H9 (cell line): ENCODE measurements at regions not wholly inside any gene's neighbourhood (a gene's known extent, or its start where the extent isn't known, plus 50 kb on each side); places are given as distances from the start of the nearest gene placed in this dataset.

Experiments used
- DNase-seq: peaks from one replicate; pipeline ENCODE4 v3.0.0-alpha.2; 2017
- H2AFZ ChIP-seq: one replicate; pipeline ENCODE4 v1.6.1; 2013; ENCODE audit warnings: mild to moderate bottlenecking, low read length, control low read depth, moderate library complexity
- H2AK5ac ChIP-seq: 2 replicates; pipeline ENCODE4 v1.6.1; 2013; ENCODE audit warnings: low read length, control low read depth, mixed read lengths; ENCODE audit not compliant: insufficient read length
- H2BK120ac ChIP-seq: one replicate; pipeline ENCODE4 v1.6.1; 2013; ENCODE audit warnings: low read depth, mild to moderate bottlenecking, low read length, control low read depth, inconsistent platforms; ENCODE audit not compliant: poor library complexity, severe bottlenecking
- H2BK12ac ChIP-seq: 2 replicates; pipeline ENCODE4 v1.6.1; 2013; ENCODE audit warnings: low read length, control low read depth, mixed read lengths, low read depth; ENCODE audit not compliant: insufficient read length
- H2BK15ac ChIP-seq: 2 replicates; pipeline ENCODE4 v1.6.1; 2013; ENCODE audit warnings: low read depth, low read length, control low read depth
- H2BK20ac ChIP-seq: one replicate; pipeline ENCODE4 v1.6.1; 2013; ENCODE audit warnings: low read depth, mild to moderate bottlenecking, low read length, control low read depth, inconsistent platforms; ENCODE audit not compliant: poor library complexity, severe bottlenecking
- H2BK5ac ChIP-seq: 2 replicates; pipeline ENCODE4 v1.6.1; 2013; ENCODE audit warnings: low read length, control low read depth, mixed read lengths; ENCODE audit not compliant: insufficient read length
- H3K14ac ChIP-seq: 2 replicates; pipeline ENCODE4 v1.6.1; 2013; ENCODE audit warnings: low read length, control low read depth; ENCODE audit not compliant: insufficient read depth
- H3K18ac ChIP-seq: 2 replicates; pipeline ENCODE4 v1.6.1; 2013; ENCODE audit warnings: low read depth, mild to moderate bottlenecking, mixed read lengths, low read length, control low read depth; ENCODE audit not compliant: insufficient read length
- H3K23ac ChIP-seq: 2 replicates; pipeline ENCODE4 v1.6.1; 2013; ENCODE audit warnings: low read length, control low read depth, mixed read lengths, low read depth; ENCODE audit not compliant: insufficient read length
- H3K23me2 ChIP-seq: 2 replicates; pipeline ENCODE4 v1.6.1; 2013; ENCODE audit warnings: low read depth, mild to moderate bottlenecking, mixed read lengths, low read length, control low read depth; ENCODE audit not compliant: insufficient read length, poor library complexity, severe bottlenecking
- H3K27ac ChIP-seq: 2 replicates; pipeline ENCODE4 v1.5.1; 2013; ENCODE audit warnings: low read length, control low read depth, mixed read lengths, low read depth; ENCODE audit not compliant: insufficient read length
- H3K27me3 ChIP-seq: 2 replicates; pipeline ENCODE4 v1.6.1; 2013; ENCODE audit warnings: low read length, control low read depth, inconsistent platforms; ENCODE audit not compliant: insufficient read depth
- H3K4ac ChIP-seq: 2 replicates; pipeline ENCODE4 v1.6.1; 2013; ENCODE audit warnings: low read depth, mild to moderate bottlenecking, control low read depth, inconsistent platforms, low read length, moderate library complexity
- H3K4me1 ChIP-seq: 2 replicates; pipeline ENCODE4 v1.6.1; 2013; ENCODE audit warnings: low read length, control low read depth, inconsistent platforms; ENCODE audit not compliant: insufficient read depth
- H3K4me2 ChIP-seq: 2 replicates; pipeline ENCODE4 v1.6.1; 2013; ENCODE audit warnings: low read length, control low read depth, mixed read lengths; ENCODE audit not compliant: insufficient read length, insufficient read depth
- H3K56ac ChIP-seq: 2 replicates; pipeline ENCODE4 v1.6.1; 2013; ENCODE audit warnings: low read depth, mild to moderate bottlenecking, mixed read lengths, low read length, control low read depth; ENCODE audit not compliant: insufficient read length
- H3K79me1 ChIP-seq: 2 replicates; pipeline ENCODE4 v1.6.1; 2013; ENCODE audit warnings: low read depth, mild to moderate bottlenecking, moderate library complexity, low read length, control low read depth, inconsistent platforms; ENCODE audit not compliant: insufficient read depth, poor library complexity, severe bottlenecking
- H3K79me2 ChIP-seq: 2 replicates; pipeline ENCODE4 v1.6.1; 2013; ENCODE audit warnings: low read length, control low read depth, inconsistent platforms; ENCODE audit not compliant: insufficient read depth
- H3K9ac ChIP-seq: 2 replicates; pipeline ENCODE4 v1.6.1; 2013; ENCODE audit warnings: low read length, control low read depth, mixed read lengths; ENCODE audit not compliant: insufficient read length; ENCODE audit errors: extremely low read depth
- H3K9me3 ChIP-seq: one replicate; pipeline ENCODE4 v1.6.1; 2013; ENCODE audit warnings: low read depth, low read length, inconsistent platforms; ENCODE audit not compliant: control insufficient read depth
- H3T11ph ChIP-seq: one replicate; pipeline ENCODE4 v1.6.1; 2013; ENCODE audit warnings: mild to moderate bottlenecking, low read length, control low read depth, inconsistent platforms
- H4K20me1 ChIP-seq: one replicate; pipeline ENCODE4 v1.6.1; 2013; ENCODE audit not compliant: control insufficient read depth, insufficient read length, insufficient read depth
- H4K5ac ChIP-seq: 2 replicates; pipeline ENCODE4 v1.6.1; 2013; ENCODE audit warnings: low read depth, mild to moderate bottlenecking, mixed read lengths, low read length, control low read depth; ENCODE audit not compliant: insufficient read length
- H4K8ac ChIP-seq: replicated peaks from 2 replicates; pipeline ENCODE4 v1.6.1; 2013; ENCODE audit warnings: low read length, control low read depth, mixed read lengths, low read depth; ENCODE audit not compliant: insufficient read length
- H4K91ac ChIP-seq: 2 replicates; pipeline ENCODE4 v1.6.1; 2013; ENCODE audit warnings: low read depth, mild to moderate bottlenecking, moderate library complexity, mixed read lengths, low read length, control low read depth; ENCODE audit not compliant: insufficient read length
- H3K27ac Mint-ChIP-seq, 3 experiments: 2 replicates in 2 of 3; 3 replicates in 1 of 3; pipeline ENCODE4 v1.8.0; 2020 to 2021; ENCODE audit warnings: mixed read lengths in 3 of 3, mild to moderate bottlenecking in 1 of 3, moderate library complexity in 1 of 3
- H3K27me3 Mint-ChIP-seq: 2 replicates; pipeline ENCODE4 v1.8.0; 2021; ENCODE audit warnings: low read depth, mild to moderate bottlenecking, moderate library complexity, mixed read lengths
- H3K36me3 Mint-ChIP-seq, 3 experiments: 2 replicates in 2 of 3; 3 replicates in 1 of 3; pipeline ENCODE4 v1.8.0; 2020 to 2021; ENCODE audit warnings: low read depth in 3 of 3, mixed read lengths in 3 of 3; ENCODE audit not compliant: insufficient read depth in 1 of 3
- H3K4me1 Mint-ChIP-seq, 2 experiments: 2 replicates each; pipeline ENCODE4 v1.8.0; 2020; ENCODE audit warnings: mixed read lengths in 2 of 2
- H3K4me3 Mint-ChIP-seq, 2 experiments: 2 replicates in 1 of 2; 3 replicates in 1 of 2; pipeline ENCODE4 v1.8.0; 2020 to 2021; ENCODE audit warnings: mild to moderate bottlenecking in 2 of 2, mixed read lengths in 2 of 2, moderate library complexity in 1 of 2
- H3K9me3 Mint-ChIP-seq, 2 experiments: 2 replicates in 1 of 2; 3 replicates in 1 of 2; pipeline ENCODE4 v1.8.0; 2020; ENCODE audit warnings: mild to moderate bottlenecking in 2 of 2, mixed read lengths in 2 of 2, moderate library complexity in 1 of 2
- WGBS: extraction: QIAGEN DNeasy Blood & Tissue Kit; methylation state at CpG from one replicate; pipeline ENCODE4 v1.1.7; 2013; ENCODE audit warnings: missing lambda C conversion rate, low lambda C conversion rate, mixed read lengths; ENCODE audit not compliant: insufficient read length; ENCODE audit errors: extremely low coverage; 5-methylcytosine and 5-hydroxymethylcytosine counted together
- TF ChIP-seq, protein P1 (sequence below): fragments of 200-600 bp; sonication (generic); conservative IDR thresholded peaks from 3 replicates; pipeline ENCODE4 v1.8.0; 2021; ENCODE audit warnings: antibody characterized with exemption, mild to moderate bottlenecking

DNA sequence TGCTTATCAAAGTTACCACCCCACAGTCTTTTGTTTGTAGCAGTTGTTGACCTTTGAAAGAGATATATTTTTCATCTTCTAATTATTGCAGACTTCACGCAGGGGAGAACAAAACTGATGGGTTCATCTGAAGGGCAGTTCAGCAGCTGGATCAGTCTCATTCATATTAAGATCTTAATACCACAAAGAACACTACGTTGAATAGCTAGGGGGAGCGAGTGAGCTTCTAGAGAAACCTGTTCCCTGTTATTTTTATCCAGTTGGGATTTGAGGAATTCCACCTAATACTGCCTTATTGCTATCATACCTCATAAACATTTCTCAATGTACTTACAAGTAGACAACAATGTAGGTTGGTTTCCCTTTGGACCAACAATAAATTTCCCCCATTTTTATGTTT, 306.1 kb upstream of the KIF2B start:
- peaks cover 11 to 12% of the 10 kb centered on the region in 2 experiments for H3K4me1 Mint-ChIP-seq
- H3K4me3 Mint-ChIP-seq, result no peak overlapping the region
- Histone ChIP-seq H2BK5ac (no peak overlapping the region), H3K27me3 (no peaks in the 10 kb centered on the region), H3K9ac (no peak overlapping the region), H2AK5ac (no peak overlapping the region), H3K23me2 (no peaks in the 10 kb centered on the region), H2BK15ac (no peak overlapping the region), H3K27ac (no peak overlapping the region), H4K20me1 (no peaks in the 10 kb centered on the region), H3K4me1 (0 out of 2 replicates have a peak, but pooled peaks cover 2% of the 10 kb centered on the region), H2BK120ac (no peak overlapping the region), H2AFZ (no peak overlapping the region), H3K14ac (no peak overlapping the region), H2BK12ac (no peak overlapping the region), H3K23ac (no peak overlapping the region), H3K4me2 (no peak overlapping the region), H3K18ac (no peak overlapping the region), H3K9me3 (no peaks in the 10 kb centered on the region), H3K79me2 (no peaks in the 10 kb centered on the region), H2BK20ac (no peak overlapping the region), H3K79me1 (no peaks in the 10 kb centered on the region), H3K4ac (no peak overlapping the region), H3T11ph (no peak overlapping the region), H4K5ac (no peak overlapping the region), H4K8ac (no peak overlapping the region), H4K91ac (no peak overlapping the region), H3K56ac (no peak overlapping the region)
- DNase-seq, result no peak
- H3K27ac Mint-ChIP-seq, result no peak overlapping the region
- peaks cover 13 to 16% of the 10 kb centered on the region in 2 experiments for H3K9me3 Mint-ChIP-seq
- no CpG with 5 or more reads among the region's 3 CpGs for WGBS
- peaks cover 14 to 26% (median 20%) of the 10 kb centered on the region in 3 experiments for H3K36me3 Mint-ChIP-seq
- no peaks in the 10 kb centered on the region for H3K27me3 Mint-ChIP-seq
- TF ChIP-seq, protein P1, sequence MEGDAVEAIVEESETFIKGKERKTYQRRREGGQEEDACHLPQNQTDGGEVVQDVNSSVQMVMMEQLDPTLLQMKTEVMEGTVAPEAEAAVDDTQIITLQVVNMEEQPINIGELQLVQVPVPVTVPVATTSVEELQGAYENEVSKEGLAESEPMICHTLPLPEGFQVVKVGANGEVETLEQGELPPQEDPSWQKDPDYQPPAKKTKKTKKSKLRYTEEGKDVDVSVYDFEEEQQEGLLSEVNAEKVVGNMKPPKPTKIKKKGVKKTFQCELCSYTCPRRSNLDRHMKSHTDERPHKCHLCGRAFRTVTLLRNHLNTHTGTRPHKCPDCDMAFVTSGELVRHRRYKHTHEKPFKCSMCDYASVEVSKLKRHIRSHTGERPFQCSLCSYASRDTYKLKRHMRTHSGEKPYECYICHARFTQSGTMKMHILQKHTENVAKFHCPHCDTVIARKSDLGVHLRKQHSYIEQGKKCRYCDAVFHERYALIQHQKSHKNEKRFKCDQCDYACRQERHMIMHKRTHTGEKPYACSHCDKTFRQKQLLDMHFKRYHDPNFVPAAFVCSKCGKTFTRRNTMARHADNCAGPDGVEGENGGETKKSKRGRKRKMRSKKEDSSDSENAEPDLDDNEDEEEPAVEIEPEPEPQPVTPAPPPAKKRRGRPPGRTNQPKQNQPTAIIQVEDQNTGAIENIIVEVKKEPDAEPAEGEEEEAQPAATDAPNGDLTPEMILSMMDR, result peak; percentile 63
